NB4 (cell line): ENCODE measurements at regions not wholly inside any gene's neighbourhood (a gene's known extent, or its start where the extent isn't known, plus 50 kb on each side); places are given as distances from the start of the nearest gene placed in this dataset.

Source experiments
- CTCF ChIP-seq: IDR thresholded peaks from one replicate; pipeline ENCODE4 v1.5.1; 2012; ENCODE audit warnings: low read depth, low read length
- MAX ChIP-seq: IDR thresholded peaks from 2 replicates; pipeline ENCODE4 v1.6.1; 2011; ENCODE audit warnings: low read depth, low read length
- POLR2A ChIP-seq: IDR thresholded peaks from 2 replicates; pipeline ENCODE4 v1.6.1; 2011; ENCODE audit warnings: mild to moderate bottlenecking; ENCODE audit not compliant: insufficient read length; ENCODE audit errors: extremely low read depth

- TF ChIP-seq CTCF, result no peak
- TF ChIP-seq POLR2A, result no peak
- TF ChIP-seq MAX, result no peak
These were observed 133.8 kb downstream of the SPATA19 start for GRCh38 chr11:133711545-133711944.
